Ramos (cell line): ENCODE measurements at regions not wholly inside any gene's neighbourhood (a gene's known extent, or its start where the extent isn't known, plus 50 kb on each side); places are given as distances from the start of the nearest gene placed in this dataset.
"Not testable (repeated sequence)": the region's sequence is repeated elsewhere in the genome, so short reads cannot be mapped to it uniquely, and the experiment has no call there.

Source experiments
- in situ Hi-C: fragments of 300-500 bp; cut with MboI; formaldehyde crosslinking; loops from one replicate; pipeline ENCODE4 v1.14.3; 2022; ENCODE audit warnings: low sequenced_read_pairs; ENCODE audit not compliant: unreplicated experiment

- in situ Hi-C loops = loop anchor here (10.0 kb wide), 1 partner anchor 122 kb away; no protein-coding TSS in a partner anchor
Measured at GRCh38 chr2:174697255-174697654, 67.0 kb downstream of the CHRNA1 start.

DNA sequence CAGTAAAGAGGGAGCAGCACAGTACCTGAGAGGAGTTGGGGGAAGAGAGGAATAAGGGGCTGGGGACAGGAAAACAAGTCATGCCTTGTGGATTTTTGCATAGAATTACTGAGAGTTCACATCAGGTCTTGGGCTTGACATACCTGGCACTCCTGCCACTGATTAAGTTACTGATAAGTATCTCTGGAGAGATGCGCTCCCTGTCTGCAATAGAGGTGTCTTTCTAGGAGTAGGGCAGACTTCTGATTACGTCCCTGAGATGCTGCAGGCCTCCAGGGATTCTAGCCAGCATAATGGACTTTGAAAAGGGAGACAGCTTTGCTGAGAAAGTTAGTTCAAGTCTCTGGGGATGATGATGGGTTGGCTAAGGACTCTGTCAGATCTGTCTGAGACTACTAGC lies 69.4 kb downstream of the CHRNA1 start:
- in situ Hi-C loops = loop anchor here (5.0 to 10.0 kb wide), 2 partner anchors 120 to 228 kb away; no protein-coding TSS in a partner anchor

GRCh38 chr2:174694196-174694878 lies 69.9 kb downstream of the CHRNA1 start:
- in situ Hi-C loops = loop anchor here (5.0 to 10.0 kb wide), 2 partner anchors 120 to 227 kb away; no protein-coding TSS in a partner anchor

DNA sequence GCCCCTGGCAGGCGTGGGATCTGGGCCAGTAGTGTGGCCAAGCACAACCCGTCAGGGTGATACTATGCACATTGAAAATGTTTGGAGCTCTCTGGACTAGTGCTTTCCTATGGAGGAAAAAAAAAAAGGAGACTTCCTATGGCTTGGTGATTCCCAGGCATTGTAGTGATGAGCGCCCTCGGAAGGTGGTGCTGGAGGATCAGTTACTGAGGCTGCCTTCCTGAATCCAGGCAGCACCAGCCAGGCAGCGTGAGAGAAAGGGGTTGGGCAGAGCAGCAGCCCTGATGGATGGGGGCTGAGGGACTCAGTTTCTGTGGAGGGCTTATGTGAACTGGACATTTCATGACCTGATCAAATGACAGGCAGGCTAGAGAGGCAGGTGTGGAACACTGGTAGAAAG lies 70.9 kb downstream of the CHRNA1 start:
- in situ Hi-C loops = loop anchor here (5.0 to 10.0 kb wide), 2 partner anchors 119 to 226 kb away; no protein-coding TSS in a partner anchor

DNA sequence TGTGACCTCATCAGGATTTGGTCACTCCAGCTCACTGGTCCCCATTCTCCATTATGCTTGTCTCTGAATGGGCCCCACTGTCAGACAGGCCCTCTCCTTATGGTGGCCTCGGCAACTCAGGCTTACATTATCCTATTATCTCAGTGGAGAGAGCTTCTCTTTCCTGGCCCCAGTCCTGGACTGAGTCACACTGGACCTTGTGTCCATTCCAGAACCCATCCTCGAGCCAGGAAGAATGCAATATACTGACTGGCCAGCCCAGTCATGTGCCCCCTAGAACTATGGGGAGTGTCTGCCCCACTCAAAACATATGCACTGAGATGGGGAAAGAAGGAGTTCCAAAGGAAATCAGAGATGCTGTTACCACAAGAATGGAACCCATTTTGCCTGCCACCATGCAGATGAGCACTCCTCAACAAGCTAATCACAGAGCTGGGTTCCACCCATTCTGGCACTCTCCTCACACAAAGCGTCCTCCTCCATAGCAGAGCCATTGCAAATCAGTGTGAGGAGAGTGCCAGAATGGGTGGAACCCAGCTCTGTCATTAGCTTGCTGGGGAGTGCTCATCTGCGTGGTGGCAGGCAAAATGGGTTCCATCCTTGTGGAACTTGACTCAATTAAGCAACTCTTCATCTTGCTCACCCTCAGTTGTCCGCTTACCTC lies 71.9 kb downstream of the CHRNA1 start:
- in situ Hi-C loops = loop anchor here (5.0 to 10.0 kb wide), 2 partner anchors 118 to 225 kb away; no protein-coding TSS in a partner anchor

DNA sequence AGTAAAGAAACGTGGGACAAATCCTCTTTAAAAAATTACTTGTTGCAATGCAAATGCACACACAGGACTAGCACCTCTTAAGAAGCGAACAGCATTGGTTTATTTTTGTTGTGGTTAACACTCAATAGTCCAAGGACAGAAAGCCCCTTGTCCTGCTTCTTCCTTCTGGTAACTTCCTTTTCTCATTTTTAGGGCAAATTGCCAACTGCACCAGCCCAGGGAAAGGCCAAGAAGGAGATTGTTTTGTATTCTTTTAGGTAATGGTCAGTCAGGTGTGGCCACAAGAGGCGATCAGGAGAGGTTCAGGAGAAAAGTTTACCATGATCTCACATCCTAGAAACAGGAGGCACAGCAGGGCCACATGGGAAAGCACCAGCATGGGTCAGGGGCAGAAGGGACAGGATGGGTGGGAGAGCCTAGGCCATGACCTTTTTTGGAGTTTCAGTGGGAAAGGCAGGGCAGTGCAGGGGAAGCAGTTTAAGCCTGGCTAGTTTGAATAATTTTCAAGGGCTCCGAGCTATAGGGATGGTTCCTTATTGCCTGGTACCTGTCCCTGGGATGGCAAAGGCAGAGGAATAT lies 73.0 kb downstream of the CHRNA1 start:
- in situ Hi-C loops = loop anchor here (5.0 to 10.0 kb wide), 2 partner anchors 116 to 224 kb away; no protein-coding TSS in a partner anchor

DNA sequence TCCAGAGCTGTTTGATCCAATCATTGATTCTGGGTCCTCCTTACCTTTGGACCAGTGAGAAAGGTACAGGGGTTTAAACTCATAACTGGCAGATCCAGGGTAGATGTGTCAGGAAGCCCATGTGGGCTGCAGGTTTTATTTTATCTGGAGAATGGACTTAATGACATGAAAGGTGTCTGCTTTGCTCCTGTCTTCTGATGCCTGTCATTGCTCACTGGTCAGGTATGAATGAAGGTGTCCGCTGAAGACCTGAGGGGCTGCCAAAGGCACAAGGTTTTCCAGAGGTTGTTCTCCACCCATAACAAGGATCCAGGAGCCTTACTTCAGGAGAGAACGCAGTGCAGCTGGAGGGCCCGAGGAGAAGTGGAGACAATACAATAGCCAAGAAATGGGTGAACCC lies 74.2 kb downstream of the CHRNA1 start:
- in situ Hi-C loops = loop anchor here (5.0 to 10.0 kb wide), 2 partner anchors 115 to 223 kb away; no protein-coding TSS in a partner anchor

- in situ Hi-C loops = no loop called here
Measured at GRCh38 chr2:174688079-174688478, 76.2 kb downstream of the CHRNA1 start.

DNA sequence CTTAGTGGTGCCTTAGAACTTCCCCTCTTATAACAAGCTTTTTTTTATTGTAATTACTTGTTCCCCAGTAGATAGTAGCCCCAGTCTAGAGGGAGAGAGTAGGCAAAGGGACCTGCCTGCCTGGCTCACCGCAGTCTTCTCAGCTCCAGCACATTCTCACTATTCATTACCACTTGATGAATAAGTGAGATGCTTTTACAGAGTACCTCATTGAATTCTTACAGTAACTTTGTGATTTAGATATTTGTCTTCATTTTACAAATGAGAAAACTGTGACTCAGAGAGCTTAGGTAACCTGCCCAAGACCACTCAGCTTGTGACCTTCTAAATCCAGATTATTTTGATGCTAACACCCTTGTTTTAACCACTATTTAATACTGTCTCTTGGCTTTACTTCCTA lies 77.8 kb downstream of the CHRNA1 start:
- in situ Hi-C loops = no loop called here

DNA sequence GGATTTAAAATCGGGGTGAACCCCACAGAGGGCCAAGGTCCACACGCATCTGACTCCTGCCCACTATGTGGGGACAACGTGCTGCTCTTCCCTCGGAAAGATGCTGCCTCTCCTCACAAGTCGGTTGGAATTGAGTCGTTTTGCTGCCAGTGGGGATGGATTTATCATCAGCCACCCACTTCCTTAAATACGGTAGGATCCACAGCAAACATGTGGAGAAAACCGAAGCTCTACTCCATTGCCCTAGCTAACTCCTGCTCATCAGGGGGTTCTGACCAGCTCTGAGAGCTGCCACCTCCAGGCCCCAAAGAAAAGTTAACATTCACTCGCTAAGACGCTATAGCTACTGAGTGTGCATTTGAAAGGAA lies 80.9 kb downstream of the CHRNA1 start:
- in situ Hi-C loops = no loop called here

- in situ Hi-C loops = no loop called here
Measured at GRCh38 chr2:174682578-174683391, 81.5 kb downstream of the CHRNA1 start.

DNA sequence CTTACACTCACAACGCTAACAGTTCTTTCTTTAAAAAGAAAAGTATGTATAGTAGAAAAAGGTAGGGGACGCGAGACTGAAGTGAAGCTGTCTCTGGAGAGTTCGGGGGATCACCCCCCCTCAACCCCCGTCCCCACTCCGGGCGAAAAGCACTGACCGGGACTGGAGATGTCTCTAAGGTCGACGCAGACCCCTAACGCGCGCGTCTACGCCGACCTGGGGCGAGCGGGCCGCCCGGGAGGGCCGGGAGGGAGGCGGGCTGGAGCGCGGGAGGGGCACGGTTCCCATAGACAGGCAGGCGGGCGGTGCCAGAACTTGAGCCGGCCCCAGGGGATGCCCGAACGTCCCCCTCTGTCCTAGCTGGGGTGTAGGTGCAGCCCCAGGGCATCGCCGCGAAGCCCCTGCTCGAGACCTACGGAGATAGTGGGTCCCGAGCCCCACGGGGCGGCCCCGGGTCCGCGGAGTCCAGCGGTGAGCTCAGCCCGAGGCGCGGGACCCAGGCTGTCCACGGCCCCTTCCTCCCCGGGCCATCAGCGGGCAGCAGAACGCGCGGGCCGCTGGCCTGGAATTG lies 82.2 kb downstream of the CHRNA1 start:
- in situ Hi-C loops = no loop called here

DNA sequence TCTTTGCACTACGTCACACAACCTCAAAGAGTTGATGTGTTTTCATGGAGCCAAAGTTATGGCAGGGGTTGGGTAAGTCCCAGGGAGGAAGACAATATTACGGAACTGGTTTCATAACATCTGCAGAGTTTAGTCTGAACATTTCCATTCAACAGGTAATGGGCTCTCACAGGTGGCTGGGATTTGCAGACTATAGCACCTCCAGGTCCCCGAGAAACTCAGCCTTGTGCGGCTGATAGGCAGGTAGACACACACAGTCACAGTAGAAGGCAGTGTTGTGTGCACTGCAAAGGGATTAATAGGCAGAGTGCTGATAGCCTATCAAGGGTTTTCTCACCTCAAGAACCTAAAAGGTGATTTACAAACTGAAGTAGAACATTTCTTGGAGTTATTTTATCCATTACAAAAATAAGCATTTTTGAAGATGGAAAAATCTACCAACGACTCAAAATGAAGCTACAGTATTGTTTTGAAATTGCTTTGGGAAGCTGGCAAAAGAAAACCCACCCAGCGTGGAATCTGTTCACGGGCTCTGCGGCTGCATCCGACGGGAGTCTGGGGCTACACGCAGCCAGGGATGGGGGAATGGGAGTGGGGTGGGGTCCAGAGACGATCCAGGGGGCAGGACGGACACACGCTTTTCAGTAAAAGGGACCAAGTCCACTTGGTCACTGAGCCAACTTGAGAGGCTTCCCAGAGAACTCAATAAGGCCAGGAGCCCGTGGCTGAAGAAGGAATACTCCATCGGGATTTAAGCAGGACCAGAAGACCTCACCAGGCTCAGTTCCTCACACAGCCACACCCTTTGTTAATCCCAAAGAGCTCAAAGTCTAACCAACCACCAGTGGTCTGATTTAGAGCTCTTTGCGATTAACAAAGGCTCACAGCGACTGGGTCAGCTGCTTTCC lies 82.9 kb downstream of the CHRNA1 start:
- in situ Hi-C loops = no loop called here

DNA sequence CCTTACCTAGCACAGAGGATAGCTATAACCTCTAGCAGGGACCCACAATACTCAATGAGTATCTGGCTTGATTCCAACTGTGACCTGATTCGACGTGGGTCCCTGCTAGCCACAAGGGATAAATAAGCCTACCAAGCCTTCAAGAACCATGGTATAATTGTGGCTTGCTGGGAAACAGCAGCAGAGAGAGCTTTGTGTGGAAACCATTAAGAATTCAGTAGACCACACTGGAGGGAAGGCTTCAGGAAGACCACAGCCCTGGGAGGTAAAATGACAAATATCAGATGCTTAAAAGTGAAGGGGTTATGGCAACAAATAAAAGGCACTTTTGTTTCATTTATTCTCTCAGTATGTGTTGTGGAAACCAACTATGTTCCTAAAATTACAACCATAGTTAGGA lies 82.6 kb upstream of the WIPF1 start:
- in situ Hi-C loops = no loop called here

DNA sequence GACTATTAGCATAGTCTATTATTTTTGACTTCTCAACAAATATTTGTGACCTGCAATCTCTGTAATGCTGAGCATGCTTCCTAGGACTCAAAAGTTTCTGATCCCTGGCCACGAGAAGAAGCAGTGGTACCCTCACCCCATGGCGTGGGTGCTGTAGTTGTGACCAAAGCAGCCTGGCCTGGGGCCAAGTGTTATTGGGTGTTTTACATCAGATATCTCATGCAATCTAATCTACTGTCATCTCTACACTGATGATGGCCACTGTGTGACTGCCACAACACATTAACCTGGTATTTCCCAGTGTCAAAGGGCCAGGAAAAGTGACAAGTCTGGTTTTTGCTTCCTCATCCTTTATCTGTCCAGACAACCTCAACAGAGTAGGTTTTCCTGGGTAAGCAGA lies 80.8 kb upstream of the WIPF1 start:
- in situ Hi-C loops = no loop called here

DNA sequence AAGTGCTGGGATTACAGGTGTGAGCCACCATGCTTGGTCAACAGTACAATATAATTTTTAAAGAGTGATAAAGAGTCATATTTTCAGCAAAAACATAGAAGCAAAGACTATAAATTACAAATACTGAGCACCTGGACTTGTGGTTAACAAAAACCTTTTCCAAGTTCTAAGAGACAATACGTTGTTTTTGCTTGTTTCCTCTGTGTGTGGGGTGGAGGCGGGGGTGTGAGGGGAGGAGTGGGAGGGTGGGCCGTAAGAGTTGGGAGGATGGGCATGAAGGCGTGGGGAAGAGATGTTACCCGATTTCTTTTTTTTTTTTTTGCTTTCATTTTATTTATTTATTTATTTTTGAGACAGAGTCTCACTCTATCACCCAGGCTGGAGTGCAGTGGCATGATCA lies 78.0 kb upstream of the WIPF1 start:
- in situ Hi-C loops = no loop called here

DNA sequence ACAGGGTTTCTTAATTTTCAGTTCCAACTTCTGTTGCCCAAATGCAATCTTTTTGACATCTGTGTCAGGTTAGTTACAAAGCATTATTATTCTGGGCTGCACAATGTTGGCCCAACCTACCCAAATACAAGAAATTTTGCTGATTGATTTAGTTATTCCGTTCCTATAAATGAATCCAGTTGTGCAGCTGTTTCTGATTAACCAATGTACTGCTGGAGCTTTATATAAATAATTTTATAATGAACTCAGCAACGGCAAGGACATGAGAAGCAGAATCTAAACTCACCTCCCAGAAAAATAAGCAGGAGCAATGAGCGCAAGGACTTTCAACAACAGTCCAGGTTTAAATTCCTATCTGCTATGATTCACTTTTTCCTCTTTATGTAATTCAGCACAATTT lies 76.3 kb upstream of the WIPF1 start:
- in situ Hi-C loops = no loop called here

GRCh38 chr2:174673440-174673839 lies 75.8 kb upstream of the WIPF1 start:
- in situ Hi-C loops = no loop called here

- in situ Hi-C loops = not testable (repeated sequence)
Measured at GRCh38 chr2:174671532-174671931, 73.9 kb upstream of the WIPF1 start.
